ENCODE measurements at regions not wholly inside any gene's neighbourhood (a gene's known extent, or its start where the extent isn't known, plus 50 kb on each side); places are given as distances from the start of the nearest gene placed in this dataset.

- no peaks in the 10 kb centered on the region for H4K20me1 ChIP-seq (ENCODE audit: insufficient read depth)
- H3K4me1 ChIP-seq (ENCODE audit: insufficient read depth): no peaks in the 10 kb centered on the region
- in situ Hi-C loops (cut with MboI): no loop called here
- H3F3A ChIP-seq (ENCODE audit: insufficient read depth): no peaks in the 10 kb centered on the region
- no peak overlapping the region for H3K9ac ChIP-seq
- no peak for DNase-seq
- no peak overlapping the region for H3K4me2 ChIP-seq (ENCODE audit: unreplicated experiment)
- H3K9me2 ChIP-seq (ENCODE audit: insufficient read depth): no peaks in the 10 kb centered on the region
- H3K4me3 ChIP-seq: no peak overlapping the region
- H3K36me3 ChIP-seq (ENCODE audit: low read depth): no peaks in the 10 kb centered on the region
- no peak overlapping the region for H2AFZ ChIP-seq
- 48 to 81% methylated on average over 1 of the region's 1 CpG for WGBS, 2 experiments (ENCODE audit: low coverage in 1 of 2, low lambda C conversion rate in 2 of 2, missing lambda C conversion rate in 2 of 2)
- H3K27me3 ChIP-seq (replicated peaks; ENCODE audit: insufficient read depth): no peaks in the 10 kb centered on the region
- H3K79me2 ChIP-seq (ENCODE audit: insufficient read depth): no peaks in the 10 kb centered on the region
- H3K27ac ChIP-seq: no peak overlapping the region
- no peak for TF ChIP-seq EZH2 (IDR thresholded peaks at IDR 0.05; ENCODE audit: insufficient read depth, poor library complexity, severe bottlenecking)
- no peak for TF ChIP-seq EZH2phosphoT487 (IDR thresholded peaks at IDR 0.05; ENCODE audit: insufficient read depth, low read depth)
- H3K9me3 ChIP-seq (ENCODE audit: low read depth): no peaks in the 10 kb centered on the region
Measured at GRCh38 chr13:106047859-106048258, 487.6 kb downstream of the EFNB2 start.

DNA sequence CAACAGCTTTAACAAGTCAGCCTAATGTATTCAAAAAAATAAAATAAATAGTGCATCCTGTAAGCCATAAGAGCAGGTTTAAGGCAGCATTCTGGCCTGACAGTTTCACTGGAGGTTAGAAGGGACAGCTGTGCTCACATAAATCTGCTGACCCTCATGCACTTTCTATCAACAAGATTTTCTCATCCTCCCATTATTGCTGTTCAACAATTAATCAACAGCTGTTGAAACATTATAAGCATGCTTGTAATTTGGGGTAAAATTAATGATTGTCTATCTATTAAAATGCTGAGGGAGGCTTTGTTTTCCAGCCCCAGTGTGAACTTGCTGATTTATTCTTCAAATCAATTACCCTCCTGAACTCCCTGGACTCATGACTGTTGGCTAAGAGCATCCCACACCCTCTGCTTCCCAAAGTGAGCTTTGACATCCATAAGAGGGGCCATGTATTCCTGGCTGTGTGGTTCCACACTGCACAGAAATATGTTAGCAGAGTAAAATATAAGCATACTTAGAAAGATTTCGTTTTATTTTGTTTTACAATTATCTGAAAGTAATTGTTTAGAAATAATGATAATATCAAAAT, 492.4 kb downstream of the EFNB2 start:
- Histone ChIP-seq H3K4me3 (no peak overlapping the region), H3K4me2 (ENCODE audit: unreplicated experiment) (no peak overlapping the region), H3K27ac (no peak overlapping the region), H3K4me1 (ENCODE audit: insufficient read depth) (0 out of 2 replicates have a peak, but pooled peaks cover 6% of the 10 kb centered on the region), H3K36me3 (ENCODE audit: low read depth) (no peaks in the 10 kb centered on the region), H3K79me2 (ENCODE audit: insufficient read depth) (no peaks in the 10 kb centered on the region), H3K27me3 (replicated peaks; ENCODE audit: insufficient read depth) (no peaks in the 10 kb centered on the region), H3K9me2 (ENCODE audit: insufficient read depth) (no peaks in the 10 kb centered on the region), H3F3A (ENCODE audit: insufficient read depth) (no peaks in the 10 kb centered on the region), H3K9ac (no peak overlapping the region), H3K9me3 (ENCODE audit: low read depth) (no peaks in the 10 kb centered on the region), H4K20me1 (ENCODE audit: insufficient read depth) (no peaks in the 10 kb centered on the region), H2AFZ (no peak overlapping the region)
- in situ Hi-C loops (cut with MboI): no loop called here
- no peak for TF ChIP-seq EZH2 (IDR thresholded peaks at IDR 0.05; ENCODE audit: insufficient read depth, poor library complexity, severe bottlenecking)
- TF ChIP-seq EZH2phosphoT487 (IDR thresholded peaks at IDR 0.05; ENCODE audit: insufficient read depth, low read depth): no peak
- no peak for DNase-seq
- WGBS, 2 experiments (ENCODE audit: low coverage in 1 of 2, low lambda C conversion rate in 2 of 2, missing lambda C conversion rate in 2 of 2): 8 to 10% methylated on average over 1 of the region's 1 CpG

- 0 out of 2 replicates have a peak, but pooled peaks cover 6% of the 10 kb centered on the region for H3K4me1 ChIP-seq (ENCODE audit: insufficient read depth)
- in situ Hi-C loops (cut with MboI): no loop called here
- no peak for TF ChIP-seq EZH2phosphoT487 (IDR thresholded peaks at IDR 0.05; ENCODE audit: insufficient read depth, low read depth)
- no peak for TF ChIP-seq EZH2 (IDR thresholded peaks at IDR 0.05; ENCODE audit: insufficient read depth, poor library complexity, severe bottlenecking)
- H4K20me1 ChIP-seq (ENCODE audit: insufficient read depth): no peaks in the 10 kb centered on the region
- H3K27me3 ChIP-seq (replicated peaks; ENCODE audit: insufficient read depth): no peaks in the 10 kb centered on the region
- H3K9me3 ChIP-seq (ENCODE audit: low read depth): no peaks in the 10 kb centered on the region
- no peaks in the 10 kb centered on the region for H3K36me3 ChIP-seq (ENCODE audit: low read depth)
- H3K27ac ChIP-seq: no peak overlapping the region
- no peak overlapping the region for H3K9ac ChIP-seq
- H3K4me3 ChIP-seq: no peak overlapping the region
- no peak for DNase-seq
- WGBS, 2 experiments (ENCODE audit: low coverage in 1 of 2, low lambda C conversion rate in 2 of 2, missing lambda C conversion rate in 2 of 2): 48 to 65% methylated on average over 3 of the region's 3 CpGs
- H3K79me2 ChIP-seq (ENCODE audit: insufficient read depth): no peaks in the 10 kb centered on the region
- no peaks in the 10 kb centered on the region for H3F3A ChIP-seq (ENCODE audit: insufficient read depth)
- H3K9me2 ChIP-seq (ENCODE audit: insufficient read depth): no peaks in the 10 kb centered on the region
- H3K4me2 ChIP-seq (ENCODE audit: unreplicated experiment): no peak overlapping the region
- no peak overlapping the region for H2AFZ ChIP-seq
Measured at GRCh38 chr13:106041445-106041844, 494.0 kb downstream of the EFNB2 start.

GRCh38 chr13:106038752-106039151, 496.7 kb downstream of the EFNB2 start:
- in situ Hi-C loops (cut with MboI): no loop called here
- Histone ChIP-seq H4K20me1 (ENCODE audit: insufficient read depth) (no peaks in the 10 kb centered on the region), H3K4me2 (ENCODE audit: unreplicated experiment) (no peak overlapping the region), H3K27me3 (replicated peaks; ENCODE audit: insufficient read depth) (no peaks in the 10 kb centered on the region), H3K4me1 (ENCODE audit: insufficient read depth) (0 out of 2 replicates have a peak, but pooled peaks cover 6% of the 10 kb centered on the region), H3K36me3 (ENCODE audit: low read depth) (no peaks in the 10 kb centered on the region), H3F3A (ENCODE audit: insufficient read depth) (no peaks in the 10 kb centered on the region), H2AFZ (no peak overlapping the region), H3K9ac (no peak overlapping the region), H3K79me2 (ENCODE audit: insufficient read depth) (no peaks in the 10 kb centered on the region), H3K27ac (no peak overlapping the region), H3K4me3 (no peak overlapping the region), H3K9me3 (ENCODE audit: low read depth) (no peaks in the 10 kb centered on the region), H3K9me2 (ENCODE audit: insufficient read depth) (no peaks in the 10 kb centered on the region)
- WGBS, 2 experiments (ENCODE audit: low coverage in 1 of 2, low lambda C conversion rate in 2 of 2, missing lambda C conversion rate in 2 of 2): 32 to 73% methylated on average over 2 of the region's 2 CpGs
- peak; percentile 74 for DNase-seq
- TF ChIP-seq EZH2 (IDR thresholded peaks at IDR 0.05; ENCODE audit: insufficient read depth, poor library complexity, severe bottlenecking): no peak
- no peak for TF ChIP-seq EZH2phosphoT487 (IDR thresholded peaks at IDR 0.05; ENCODE audit: insufficient read depth, low read depth)
